CD4-positive, alpha-beta T cell treated with Interleukin-10 for 1 hour (primary cell): ENCODE measurements at regions not wholly inside any gene's neighbourhood (a gene's known extent, or its start where the extent isn't known, plus 50 kb on each side); places are given as distances from the start of the nearest gene placed in this dataset.
"Not testable (repeated sequence)": the region's sequence is repeated elsewhere in the genome, so short reads cannot be mapped to it uniquely, and the experiment has no call there.

ENCODE experiments used
- DNase-seq: peaks from one replicate; pipeline ENCODE4 v3.0.0-alpha.2; 2020

DNA sequence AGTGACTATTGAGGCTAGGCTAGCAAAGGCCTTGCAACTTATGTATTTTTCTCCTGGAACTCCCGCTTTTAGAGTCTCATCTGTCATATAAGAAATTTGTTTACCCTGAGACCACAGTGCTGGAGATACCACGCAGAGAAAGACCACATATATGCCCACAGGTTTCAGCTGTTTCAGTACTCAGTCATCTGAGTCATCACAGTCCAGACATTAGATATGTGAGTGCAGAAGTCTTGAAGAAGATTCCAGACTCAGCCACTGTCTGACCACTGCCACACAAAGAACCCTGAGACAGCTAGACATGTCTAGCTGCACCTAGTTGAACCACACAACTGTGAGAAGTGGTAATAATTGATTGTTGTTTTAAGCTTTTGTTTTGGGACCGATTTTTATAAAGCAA is 648.3 kb downstream of the EPM2A start:
- DNase-seq: no peak

DNA sequence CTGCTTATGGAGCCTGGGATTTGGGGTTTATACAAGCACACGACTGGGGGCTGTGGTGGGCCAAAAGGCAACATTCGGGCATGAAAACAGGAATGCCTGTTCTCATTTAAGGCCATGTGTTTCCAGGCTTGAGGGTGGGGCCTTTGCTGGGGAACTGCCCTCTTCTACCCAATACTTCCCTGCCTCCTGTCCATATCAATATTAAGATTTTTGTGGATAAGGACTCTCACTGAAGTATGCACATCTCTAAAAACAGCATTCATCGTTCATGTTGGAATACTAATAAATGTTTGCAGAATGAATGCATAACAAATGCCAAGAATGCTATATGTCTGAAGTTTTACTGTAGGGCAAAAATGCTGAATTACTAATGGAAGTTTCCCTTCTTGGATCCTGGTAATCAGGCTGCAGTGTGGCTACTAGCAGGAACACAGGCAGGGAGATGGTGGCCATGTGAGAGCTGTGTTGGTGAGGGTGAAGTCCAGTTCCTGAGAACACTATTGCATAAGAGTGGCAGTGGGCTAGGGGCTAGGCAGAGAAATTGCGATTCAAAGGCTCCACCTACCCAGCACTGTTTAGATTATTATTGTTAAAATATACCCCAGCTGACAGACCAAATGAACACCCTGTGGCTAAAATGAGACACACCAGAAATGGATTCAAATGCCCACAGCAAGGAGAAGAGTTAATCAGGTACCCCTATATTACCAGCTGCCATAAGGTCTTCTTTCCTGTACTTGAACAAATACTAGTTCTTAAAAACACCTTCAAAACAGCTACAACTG is 644.3 kb downstream of the EPM2A start:
- no peak for DNase-seq

DNA sequence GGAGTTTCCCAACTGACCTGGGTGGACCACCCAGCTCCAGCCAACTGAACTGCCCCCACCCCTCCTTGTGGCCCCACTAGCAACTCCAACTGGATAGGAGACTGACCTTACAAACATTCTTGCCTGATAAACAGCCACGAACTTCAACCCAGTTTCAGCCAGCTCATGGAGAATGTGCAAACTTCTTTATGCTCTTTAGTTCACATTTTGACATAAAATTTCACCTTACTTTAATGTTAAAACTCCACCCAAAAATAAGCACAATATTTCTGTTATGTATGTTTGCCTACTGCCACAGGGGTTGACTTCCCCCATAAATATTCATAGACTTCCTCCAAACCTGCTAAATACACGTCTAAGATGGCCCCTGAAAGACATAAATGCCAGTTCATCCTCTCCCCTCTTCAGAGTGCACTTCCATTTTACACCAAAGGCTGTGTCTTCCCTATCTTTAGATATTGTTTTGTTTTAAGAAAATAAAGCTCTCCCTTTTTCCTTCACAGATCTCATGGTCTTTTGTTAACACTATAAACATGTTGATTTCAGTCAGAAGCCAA is 643.7 kb downstream of the EPM2A start:
- no peak for DNase-seq

DNA sequence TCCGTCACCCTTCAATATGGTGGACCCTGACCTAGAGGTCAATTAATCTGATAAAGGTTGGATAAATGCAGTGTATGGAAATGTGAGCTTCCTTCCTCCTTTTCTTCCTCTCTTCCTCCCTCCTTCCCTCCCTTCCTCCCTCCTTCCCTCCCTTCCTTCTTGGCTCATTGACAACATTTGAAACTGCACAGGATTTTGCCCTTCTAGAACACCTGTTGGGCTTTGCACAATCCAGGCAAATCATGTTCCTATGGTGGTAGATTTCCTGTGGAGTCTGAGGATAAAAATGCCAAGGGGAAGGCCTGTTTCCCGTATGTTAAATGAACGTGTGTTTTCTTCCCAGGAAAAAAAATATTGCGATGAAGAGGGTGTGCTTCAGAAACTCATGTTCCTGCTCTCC is 642.8 kb downstream of the EPM2A start:
- no peak for DNase-seq

DNA sequence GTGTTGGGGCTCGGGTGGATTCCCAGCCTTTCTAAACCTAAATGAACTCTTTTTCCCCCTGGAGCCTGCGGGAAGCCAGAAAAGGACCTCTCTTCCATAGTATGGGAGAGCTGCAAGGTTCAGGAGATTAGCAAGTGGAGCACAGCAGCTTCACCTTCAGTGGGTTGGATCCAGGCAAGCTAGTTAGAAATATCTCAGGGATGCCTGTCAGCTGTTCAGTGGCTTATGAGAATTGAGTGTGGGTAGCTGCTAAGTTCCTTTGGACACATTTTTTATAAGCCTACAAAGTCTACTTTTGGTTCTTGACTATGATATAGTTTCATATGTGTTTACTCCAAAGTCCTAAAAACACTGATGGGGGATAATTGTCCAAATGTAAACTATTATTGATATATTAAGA is 642.1 kb downstream of the EPM2A start:
- no peak for DNase-seq

DNA sequence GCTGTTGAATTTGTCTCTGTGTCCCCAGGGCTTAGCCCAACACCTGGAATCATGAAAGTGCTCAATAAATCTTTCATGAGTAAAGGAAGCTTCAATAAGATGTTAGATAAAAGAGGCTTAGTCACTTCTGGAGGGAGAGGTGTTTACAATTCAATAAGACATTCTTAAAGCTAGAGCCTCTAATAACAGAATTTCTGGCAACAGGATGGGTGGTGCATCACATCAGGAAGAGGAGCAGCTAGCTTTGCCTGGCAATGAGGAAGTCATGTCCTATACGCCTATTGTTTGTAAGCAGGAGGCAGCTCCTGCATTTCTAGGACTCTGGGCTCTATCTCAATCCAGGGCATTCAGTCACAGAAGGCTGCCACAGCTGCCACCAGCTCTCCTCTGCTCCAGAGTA is 638.5 kb downstream of the EPM2A start:
- DNase-seq: no peak

DNA sequence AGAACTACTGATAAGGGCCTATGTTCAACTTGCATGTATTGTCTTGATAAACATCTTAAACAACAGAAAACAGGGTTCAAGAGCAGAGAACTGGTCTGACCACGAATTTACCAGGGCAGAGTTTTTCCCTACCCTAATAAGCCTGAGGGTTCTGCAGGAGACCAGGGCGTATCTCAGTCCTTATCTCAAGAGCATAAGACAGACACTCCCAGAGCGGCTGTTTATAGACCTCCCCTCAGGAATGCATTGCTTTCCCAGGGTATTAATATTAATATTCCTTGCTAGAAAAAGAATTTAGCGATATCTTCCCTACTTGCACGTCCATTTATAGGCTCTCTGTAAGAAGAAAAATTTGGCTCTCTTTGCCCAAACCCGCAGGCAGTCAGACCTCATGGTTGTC is 637.2 kb downstream of the EPM2A start:
- DNase-seq: not testable (repeated sequence)

DNA sequence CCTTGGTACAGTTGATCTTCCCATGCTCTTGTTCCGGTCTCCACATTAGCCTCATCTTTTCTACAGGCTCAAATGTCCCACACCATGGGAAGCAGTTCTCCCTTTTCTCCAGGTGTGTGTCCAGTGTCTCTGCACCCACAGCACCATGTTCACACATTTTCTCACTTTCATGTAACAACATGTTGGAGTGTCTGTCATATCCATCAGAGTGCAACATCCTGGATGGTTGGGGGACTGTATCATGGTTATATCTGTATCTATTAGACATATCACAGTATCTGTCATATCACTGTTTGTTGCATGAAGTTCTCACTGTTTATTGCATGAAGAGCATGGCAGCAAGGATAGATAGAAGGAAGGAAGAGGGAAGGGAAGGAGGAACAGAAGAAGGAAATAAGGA is 635.6 kb downstream of the EPM2A start:
- no peak for DNase-seq

DNA sequence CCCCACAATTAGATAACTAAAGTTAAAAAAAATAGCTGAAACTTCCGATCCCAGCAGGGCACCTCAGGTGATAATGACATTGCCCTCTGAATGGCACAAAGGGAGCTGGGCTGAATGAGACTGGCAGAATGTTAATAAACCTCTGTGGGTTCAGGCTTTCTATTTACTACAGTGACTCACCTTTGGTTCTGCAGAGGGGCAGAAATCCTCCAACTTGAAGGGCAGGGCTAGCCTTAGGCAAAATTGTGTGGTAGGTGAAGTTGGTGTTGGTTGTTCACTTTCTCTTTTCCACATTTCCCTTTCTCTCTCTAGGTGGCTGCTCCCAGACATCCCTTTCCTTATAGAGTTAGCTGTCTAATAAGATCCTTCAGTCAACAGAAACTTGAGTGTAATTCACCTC is 625.2 kb downstream of the EPM2A start:
- DNase-seq: no peak

DNA sequence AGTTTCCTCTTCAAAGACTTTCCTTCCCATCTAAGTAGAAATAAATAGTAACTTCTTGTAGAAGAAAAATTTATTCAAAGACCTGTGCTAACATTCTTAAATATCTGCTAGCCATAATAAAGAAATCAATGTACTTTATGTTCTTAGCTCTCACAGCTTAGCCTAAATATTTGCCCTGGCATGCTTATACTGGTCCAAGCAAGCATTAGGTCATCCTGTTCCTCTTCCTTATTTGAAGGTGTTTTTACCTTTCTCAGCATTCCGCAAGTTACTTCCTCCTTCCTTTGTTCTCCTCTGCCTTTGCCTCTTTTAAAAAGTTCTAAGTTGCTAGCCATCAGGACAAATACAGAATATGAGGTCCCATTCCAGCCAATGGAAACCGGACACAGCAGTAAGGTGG is 623.9 kb downstream of the EPM2A start:
- not testable (repeated sequence) for DNase-seq

DNA sequence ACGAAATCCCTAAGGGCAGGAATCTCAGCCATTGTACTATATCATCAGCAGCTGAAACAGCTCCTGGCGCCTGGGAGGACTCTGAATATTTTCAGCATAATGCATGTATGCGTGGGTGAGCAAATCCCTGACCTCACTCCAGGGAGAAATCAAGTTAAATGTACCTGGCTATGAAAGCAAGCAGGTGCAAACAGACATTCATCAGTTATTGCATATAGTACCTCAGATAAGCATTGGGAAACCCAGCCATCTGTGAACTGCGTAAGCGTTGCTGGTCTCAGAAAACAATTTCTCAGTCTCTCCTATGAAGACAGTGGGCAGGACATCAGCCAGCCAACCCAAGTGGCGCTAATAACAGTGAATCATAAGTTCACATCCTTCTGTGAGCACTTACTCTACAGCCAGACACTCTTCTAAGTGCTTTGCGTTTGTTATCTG is 622.6 kb downstream of the EPM2A start:
- no peak for DNase-seq

DNA sequence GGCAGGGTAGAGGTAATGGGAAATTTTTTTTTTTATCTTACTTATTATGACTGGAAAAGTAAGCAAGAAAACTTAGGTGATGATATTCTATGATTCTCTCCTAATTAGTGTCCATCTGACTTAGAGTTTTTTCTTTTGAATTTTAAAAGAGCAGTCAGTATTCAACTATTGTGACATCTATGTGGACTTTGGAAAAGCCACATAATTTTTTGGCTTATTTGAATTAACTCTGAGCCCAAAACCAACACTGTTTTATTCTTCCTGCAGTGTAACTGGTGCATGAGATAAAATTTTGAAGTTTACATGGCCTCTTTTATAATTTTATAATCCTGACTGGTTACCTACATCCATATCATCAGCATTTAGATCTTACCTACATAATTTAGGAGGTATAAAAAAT is 619.7 kb downstream of the EPM2A start:
- DNase-seq: no peak

DNA sequence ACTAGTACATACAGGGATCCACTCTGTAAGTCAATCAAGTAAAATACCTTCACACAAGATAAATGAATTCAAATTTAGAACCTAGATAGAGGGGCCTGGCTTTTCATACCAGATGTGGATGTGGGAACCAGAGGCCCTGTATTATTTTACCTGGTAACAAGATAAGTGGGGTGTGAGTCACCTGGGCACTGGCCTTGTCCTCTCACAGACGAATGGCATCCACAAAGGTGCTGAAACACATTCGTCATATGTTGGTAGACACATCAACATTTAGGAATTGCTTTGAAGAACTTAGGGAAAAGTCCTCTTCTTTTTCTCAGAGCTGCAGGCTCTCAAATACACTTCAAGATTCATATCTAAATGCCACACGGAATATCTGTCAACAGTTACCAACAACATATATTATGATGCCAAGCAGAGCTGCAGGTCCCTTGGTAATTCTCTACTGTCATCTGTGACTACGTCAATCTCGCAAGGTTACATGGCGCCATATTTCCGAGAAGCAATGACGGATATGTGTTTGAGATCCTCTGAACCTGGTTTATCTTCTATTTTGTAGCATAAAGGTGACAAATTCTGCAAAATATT is 618.6 kb downstream of the EPM2A start:
- no peak for DNase-seq

DNA sequence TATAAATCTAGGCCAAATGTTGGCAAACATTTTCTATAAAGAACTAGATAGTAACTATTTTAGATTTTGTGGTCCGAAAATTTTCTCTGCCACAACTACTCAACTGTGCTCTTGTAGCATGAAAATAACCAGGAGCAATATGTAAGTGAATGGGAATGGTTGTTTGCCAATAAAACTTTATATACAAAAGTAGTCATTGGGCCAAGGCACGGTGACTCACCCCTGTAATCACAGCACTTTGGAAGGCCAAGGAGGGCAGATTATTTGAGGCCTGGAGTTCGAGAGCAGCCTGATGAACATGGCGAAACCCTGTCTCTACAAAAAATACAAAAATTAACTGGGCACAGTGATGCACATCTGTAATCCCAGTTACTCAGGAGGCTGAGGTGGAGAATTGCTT is 617.1 kb downstream of the EPM2A start:
- DNase-seq: no peak

DNA sequence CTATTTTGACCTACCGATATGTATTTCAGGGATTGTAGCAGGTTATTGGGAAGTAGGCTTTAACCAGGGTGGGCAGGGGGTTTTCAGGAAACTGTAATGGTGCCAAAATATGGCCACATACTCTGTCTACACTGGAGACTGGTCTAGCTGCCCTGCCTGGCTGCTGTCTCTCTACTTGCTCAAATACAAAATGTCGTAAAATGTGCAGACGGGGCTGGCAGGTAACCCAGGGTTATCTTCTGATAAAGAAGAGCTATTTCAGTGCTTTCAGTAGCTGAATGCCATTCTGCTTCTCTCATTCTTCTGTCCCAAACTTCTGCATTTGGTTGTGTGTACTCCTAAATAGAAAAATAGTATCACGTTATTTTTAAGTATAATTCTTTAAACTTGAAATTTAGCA is 616.2 kb downstream of the EPM2A start:
- no peak for DNase-seq

DNA sequence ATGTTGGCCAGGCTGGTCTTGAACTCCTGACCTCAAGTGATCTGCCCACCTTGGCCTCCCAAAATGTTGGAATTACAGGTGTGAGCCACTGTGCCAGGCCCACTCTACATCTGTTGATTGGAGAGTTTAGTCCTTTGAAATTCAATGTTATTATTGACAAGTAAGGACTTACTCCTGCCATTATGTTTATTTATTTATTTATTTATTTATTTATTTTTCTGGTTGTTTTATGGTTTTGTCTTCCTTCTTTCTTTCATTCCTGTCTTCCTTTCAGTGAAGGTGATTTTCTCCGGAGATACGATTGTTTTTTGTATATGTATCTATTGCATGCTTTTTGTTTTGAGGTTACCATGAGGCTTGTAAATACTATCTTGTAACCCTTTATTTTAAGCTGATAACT is 602.6 kb downstream of the EPM2A start:
- DNase-seq: no peak

DNA sequence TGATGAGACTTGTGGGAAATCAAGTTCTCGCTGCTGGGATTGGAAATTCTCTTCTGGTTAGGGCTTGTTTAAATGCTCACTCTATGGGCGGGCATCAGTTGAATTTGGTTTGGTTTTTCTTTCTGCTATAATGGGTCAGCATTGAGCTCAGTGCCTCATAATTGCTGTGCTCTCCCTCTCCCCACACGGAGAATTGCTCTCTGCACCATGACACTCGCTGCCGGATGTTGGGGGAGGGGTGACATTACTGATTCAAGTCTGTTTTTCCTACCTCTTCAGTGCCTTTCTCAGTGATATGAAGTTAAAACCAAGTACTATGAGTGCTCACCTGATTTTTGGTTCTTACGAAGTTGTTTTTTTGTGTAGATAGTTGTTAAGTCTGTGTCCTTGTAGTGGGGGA is 599.6 kb downstream of the EPM2A start:
- no peak for DNase-seq

DNA sequence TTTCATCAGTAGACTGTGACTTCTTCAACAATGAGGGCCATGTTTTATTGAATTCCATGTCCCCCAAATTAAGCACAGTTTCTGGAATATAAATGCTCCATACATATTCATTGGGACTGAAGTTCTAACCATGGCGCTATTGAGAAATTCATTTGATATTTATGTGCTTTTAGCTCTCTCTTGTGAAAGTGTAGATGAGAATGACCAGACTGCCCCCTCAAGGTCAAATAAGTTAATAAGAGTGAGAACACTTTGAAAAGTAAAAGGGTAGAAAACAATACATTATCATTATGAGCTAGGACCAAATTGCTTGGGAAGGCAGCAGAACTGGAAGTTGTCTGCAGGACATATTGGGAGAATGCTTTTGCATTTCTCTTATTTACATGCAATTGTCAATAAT is 597.9 kb downstream of the EPM2A start:
- no peak for DNase-seq

DNA sequence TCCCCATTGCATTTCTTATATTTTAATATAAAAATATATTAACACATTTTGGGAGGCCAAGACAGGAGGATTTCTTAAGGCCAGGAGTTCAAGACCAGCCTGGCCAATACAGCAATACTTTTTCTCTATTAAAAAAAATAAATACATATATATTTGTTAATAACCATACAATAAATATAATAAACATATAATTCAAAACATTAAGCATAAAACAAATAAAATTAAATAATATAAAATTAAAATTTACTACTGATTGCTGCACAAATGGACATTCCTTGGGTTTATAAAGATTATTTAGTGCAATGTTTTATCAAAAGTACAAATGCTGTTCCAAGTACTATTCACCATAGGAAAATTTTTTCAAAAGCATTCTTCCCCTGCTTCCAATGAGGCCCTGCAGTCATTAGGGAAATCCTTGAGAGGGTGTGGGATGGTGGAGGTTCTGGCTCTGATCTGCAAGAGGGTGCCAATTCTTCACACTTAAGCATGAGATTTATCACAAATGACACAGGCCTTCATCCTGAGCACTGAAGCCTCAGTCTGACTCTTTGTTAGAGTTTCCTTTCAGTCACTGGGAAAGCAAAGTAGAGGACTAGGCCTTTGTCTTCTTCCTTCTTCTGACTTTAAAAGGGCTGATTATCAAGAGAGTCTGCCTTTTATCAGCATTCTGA is 596.7 kb downstream of the EPM2A start:
- no peak for DNase-seq

DNA sequence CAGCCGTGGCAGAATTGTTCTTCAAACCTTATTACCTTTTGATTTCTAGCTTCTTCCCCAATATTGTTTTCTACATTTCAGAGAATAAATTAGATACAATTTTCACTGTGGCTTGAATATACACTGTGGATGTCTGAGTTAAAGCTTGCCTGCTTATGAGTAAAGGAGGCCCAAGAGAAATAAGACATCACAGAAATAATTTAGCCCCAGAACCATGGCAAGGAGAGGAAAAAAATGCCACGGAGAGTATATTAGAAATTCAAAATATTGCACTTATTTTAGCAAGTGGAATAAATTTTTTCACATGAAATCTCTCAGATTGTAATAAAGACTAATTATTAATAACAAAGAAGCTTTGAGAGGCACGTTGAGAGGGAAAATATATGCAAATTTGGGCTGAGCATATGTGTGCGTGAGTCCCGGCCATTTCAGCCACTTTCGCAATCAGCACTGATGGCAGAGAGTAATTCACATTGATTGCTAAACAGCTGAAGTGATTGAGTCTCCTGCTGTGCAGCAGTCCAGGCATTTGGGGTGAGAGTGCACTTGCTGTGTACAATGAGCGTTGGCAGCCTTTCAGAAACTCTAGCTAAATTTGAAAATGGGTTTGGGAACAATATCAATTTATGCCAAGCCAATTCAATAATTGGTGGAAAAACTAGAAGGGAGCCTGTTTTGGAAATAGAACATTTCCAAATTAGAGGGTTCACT is 596.0 kb downstream of the EPM2A start:
- DNase-seq: no peak

DNA sequence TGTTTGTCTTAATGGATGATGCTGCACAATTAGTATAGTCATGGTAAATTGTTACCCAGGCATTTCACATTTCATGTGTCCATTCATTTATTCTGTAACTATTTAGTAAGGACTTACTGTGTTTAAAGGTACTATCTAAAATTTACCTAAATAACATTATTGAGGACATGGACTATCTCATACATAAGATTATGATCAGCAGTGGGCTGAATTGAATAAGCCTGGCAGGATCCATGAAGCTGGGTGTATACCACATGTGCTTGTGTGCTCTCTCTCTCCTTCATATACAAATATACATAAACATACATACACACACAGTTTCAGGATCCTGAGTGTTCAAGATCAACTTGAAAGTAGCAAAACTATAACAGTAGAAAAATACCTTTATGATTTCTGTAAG is 595.4 kb downstream of the EPM2A start:
- DNase-seq: no peak

DNA sequence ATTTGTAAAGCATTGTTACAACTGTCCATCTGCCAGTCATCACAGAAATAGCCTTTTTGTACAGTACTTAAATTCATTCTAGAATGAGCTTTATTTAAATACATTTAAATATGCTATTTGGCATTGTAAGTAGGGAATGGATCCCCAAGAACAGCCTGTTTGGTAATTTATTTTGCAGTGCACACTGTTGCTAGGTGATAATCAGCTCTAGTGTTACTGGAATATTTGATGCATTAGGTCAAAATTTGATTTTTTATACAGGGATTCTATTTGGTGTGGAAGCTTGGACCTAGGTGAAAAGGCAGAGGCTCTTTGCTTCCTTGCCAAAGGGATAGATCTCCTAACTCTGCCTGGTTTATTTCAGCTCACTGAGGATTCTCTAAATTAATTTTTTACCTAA is 593.7 kb downstream of the EPM2A start:
- DNase-seq: no peak

DNA sequence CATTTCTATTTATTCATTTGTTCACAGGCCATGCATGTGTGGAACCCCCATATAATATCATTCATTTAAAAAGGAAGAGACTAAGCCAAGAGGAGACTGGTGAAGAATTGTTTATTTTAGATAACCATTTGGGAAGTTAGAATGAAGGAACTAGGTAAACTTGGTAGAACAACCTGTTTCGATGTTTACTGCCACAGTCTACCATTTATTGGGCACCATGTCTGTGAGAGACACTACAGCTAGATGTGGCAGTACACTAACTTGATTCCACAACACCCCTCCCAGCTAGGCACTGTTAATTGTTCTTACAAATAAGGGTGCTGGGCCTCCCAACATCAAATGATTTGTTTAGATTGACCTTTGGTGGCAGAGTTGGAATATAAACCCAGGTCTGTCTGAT is 592.4 kb downstream of the EPM2A start:
- DNase-seq: no peak
